ENCODE measurements at regions not wholly inside any gene's neighbourhood (a gene's known extent, or its start where the extent isn't known, plus 50 kb on each side); places are given as distances from the start of the nearest gene placed in this dataset.

GRCh38 chr20:24043294-24043693, 54.7 kb upstream of the GGTLC1 start:
- H3K36me3 Mint-ChIP-seq = no peaks in the 10 kb centered on the region
- no peak for TF ChIP-seq CTCF (conservative IDR thresholded peaks at IDR 0.05)
- H3K4me3 Mint-ChIP-seq = no peak overlapping the region
- DNase-seq (ENCODE audit: extremely low spot score, unreplicated experiment) = no peak
- H3K9me3 Mint-ChIP-seq = no peaks in the 10 kb centered on the region
- peaks cover 16% of the 10 kb centered on the region for H3K27me3 Mint-ChIP-seq
- no peak overlapping the region for H3K27ac Mint-ChIP-seq
- H3K4me1 Mint-ChIP-seq (ENCODE audit: unreplicated experiment) = peaks cover 7% of the 10 kb centered on the region

GRCh38 chr20:24042646-24043045, 54.1 kb upstream of the GGTLC1 start:
- no peak for DNase-seq (ENCODE audit: extremely low spot score, unreplicated experiment)
- H3K27ac Mint-ChIP-seq = no peak overlapping the region
- H3K4me1 Mint-ChIP-seq (ENCODE audit: unreplicated experiment) = peaks cover 7% of the 10 kb centered on the region
- H3K4me3 Mint-ChIP-seq = no peak overlapping the region
- H3K27me3 Mint-ChIP-seq = peaks cover 16% of the 10 kb centered on the region
- no peaks in the 10 kb centered on the region for H3K36me3 Mint-ChIP-seq
- TF ChIP-seq CTCF (conservative IDR thresholded peaks at IDR 0.05) = no peak
- H3K9me3 Mint-ChIP-seq = no peaks in the 10 kb centered on the region

GRCh38 chr20:24040896-24041459, 52.4 kb upstream of the GGTLC1 start:
- no peak for DNase-seq (ENCODE audit: extremely low spot score, unreplicated experiment)
- Mint-ChIP-seq H3K27ac (no peak overlapping the region), H3K9me3 (no peaks in the 10 kb centered on the region), H3K27me3 (peaks cover 16% of the 10 kb centered on the region), H3K4me1 (ENCODE audit: unreplicated experiment) (peaks cover 7% of the 10 kb centered on the region), H3K36me3 (no peaks in the 10 kb centered on the region), H3K4me3 (no peak overlapping the region)
- no peak for TF ChIP-seq CTCF (conservative IDR thresholded peaks at IDR 0.05)

GRCh38 chr20:24039196-24039595, 50.6 kb upstream of the GGTLC1 start:
- no peak overlapping the region for H3K4me3 Mint-ChIP-seq
- no peak for DNase-seq (ENCODE audit: extremely low spot score, unreplicated experiment)
- H3K27ac Mint-ChIP-seq = no peak overlapping the region
- TF ChIP-seq CTCF (conservative IDR thresholded peaks at IDR 0.05) = no peak
- H3K4me1 Mint-ChIP-seq (ENCODE audit: unreplicated experiment) = peaks cover 7% of the 10 kb centered on the region
- no peaks in the 10 kb centered on the region for H3K36me3 Mint-ChIP-seq
- no peaks in the 10 kb centered on the region for H3K9me3 Mint-ChIP-seq
- H3K27me3 Mint-ChIP-seq = peaks cover 16% of the 10 kb centered on the region
